GM21515 (cell line): ENCODE measurements at regions not wholly inside any gene's neighbourhood (a gene's known extent, or its start where the extent isn't known, plus 50 kb on each side); places are given as distances from the start of the nearest gene placed in this dataset.

ENCODE experiments used
- ATAC-seq: cut with Tn5 transposase; IDR thresholded peaks from one replicate; pipeline ENCODE4 v1.9.1; 2021; ENCODE audit not compliant: unreplicated experiment

GRCh38 chr11:8323161-8323935 is 59.7 kb upstream of the LMO1 start:
- ATAC-seq, result no peak

DNA sequence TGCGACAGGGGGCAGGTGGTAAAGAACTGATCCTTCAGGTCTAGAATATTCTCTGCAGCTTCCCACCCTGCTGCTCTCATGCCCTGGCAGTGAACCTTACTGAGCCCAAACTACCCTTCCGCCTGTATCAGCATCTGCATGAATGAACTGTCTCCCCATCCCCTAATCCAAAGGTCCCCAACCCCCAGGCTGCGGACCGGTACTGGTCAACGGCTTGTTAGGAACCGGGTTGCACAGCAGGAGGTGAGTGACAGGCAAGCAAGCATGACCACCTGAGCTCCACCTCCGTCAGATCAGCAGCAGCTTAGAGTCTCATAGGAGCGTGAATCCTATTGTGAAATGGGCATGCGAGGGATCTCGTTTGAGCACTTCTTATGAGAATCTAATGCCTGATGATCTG is 58.2 kb upstream of the LMO1 start:
- no peak for ATAC-seq

DNA sequence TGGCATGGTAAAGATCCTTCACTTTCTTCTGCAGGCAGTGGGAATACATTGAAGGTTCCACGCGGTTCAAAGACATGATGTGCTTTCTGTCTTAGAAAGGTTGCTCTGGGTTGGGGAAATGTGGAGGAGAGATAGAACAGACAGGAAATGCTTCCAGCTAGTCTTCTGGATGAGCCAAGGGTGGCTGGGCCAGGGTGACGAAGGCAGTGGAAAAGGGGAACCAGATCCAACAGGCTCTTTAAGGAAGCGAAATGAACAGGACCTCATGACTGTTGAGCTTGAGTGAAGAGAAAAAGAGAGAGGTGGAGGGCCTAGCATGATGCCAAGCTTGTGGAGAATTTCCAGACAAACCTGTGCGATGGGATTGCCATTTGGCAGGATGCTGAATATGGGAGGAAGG is 56.4 kb upstream of the LMO1 start:
- ATAC-seq, result no peak

GRCh38 chr11:8318536-8318935 is 54.9 kb upstream of the LMO1 start:
- ATAC-seq, result no peak

- no peak for ATAC-seq
Observed at GRCh38 chr11:8317159-8317558, 53.5 kb upstream of the LMO1 start.

- ATAC-seq, result no peak
Observed at GRCh38 chr11:8315954-8316353, 52.3 kb upstream of the LMO1 start.

DNA sequence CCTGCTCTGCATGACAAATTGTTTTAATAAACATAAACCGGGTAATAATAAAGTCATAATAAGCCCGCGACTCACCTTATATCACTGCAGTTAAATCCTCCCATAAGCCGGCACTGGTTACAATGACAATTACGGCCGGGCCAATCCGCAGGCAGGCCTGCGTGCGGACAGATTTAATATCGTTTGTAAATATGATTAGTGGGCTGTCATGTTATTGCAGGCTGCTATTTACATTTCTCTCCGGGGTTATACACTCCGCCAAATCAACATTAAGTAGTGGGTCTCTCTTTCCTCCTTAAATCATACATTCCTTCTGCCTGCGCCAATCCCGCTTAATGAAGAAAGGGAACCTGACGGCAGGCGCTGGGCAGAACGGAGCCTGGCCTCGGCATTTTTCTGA is 51.8 kb upstream of the LMO1 start:
- ATAC-seq, result no peak

GRCh38 chr11:8314916-8315315 is 51.2 kb upstream of the LMO1 start:
- no peak for ATAC-seq

DNA sequence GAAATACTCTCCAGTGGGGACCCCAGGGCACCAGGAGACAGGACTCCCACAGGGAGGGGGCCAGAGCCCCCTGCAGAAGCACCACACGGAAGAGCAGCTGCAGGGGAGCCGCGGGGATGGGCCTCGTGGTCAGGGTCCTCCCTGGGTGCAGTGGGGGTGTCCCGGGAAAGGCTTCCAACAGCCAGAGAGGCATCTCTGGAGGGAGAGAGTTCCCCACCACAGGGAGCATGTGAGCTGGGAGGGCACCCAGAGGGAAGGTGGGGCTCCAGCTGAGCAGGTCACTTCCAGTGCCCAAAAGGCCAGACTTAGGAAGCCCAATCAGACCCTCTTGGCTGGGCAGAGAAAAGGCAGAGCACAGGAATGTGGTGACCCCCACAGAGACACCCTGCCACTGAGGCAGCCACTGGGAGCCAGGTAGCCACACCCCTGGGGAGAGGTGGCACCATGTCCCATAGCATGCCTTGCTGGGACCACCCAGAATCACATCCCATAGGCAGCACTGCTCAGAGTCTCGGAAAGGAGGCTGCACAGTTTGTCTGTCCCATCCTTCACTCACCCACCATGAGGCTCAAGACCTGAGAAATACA is 49.9 kb upstream of the LMO1 start:
- no peak for ATAC-seq
